ENCODE measurements at regions not wholly inside any gene's neighbourhood (a gene's known extent, or its start where the extent isn't known, plus 50 kb on each side); places are given as distances from the start of the nearest gene placed in this dataset.

- TF ChIP-seq CTCF (IDR thresholded peaks at IDR 0.05): no peak
- TF ChIP-seq POLR2AphosphoS5 (IDR thresholded peaks at IDR 0.05): no peak
Observed at GRCh38 chr2:104408266-104408665, 445.6 kb upstream of the POU3F3 start.
